ENCODE measurements at regions not wholly inside any gene's neighbourhood (a gene's known extent, or its start where the extent isn't known, plus 50 kb on each side); places are given as distances from the start of the nearest gene placed in this dataset.

DNA sequence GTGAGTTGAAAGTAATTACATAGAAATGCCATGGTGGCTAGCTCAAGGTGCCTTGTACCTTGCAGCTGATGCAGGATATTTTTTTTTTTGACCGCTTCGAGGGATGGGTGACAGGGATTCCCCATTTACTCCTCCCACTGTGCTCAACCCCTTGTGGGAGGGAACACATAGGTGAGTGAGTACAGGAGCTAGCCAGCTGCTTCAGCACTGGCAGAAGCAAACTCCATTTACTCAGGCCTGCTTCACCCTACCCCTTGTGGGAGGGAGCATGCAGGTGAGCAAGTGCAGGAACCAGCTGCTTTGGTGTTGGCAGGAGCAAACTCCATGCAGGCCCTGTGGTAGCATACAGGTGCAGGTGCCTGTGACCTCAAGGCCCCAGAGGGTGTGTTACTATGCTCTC, 330.1 kb downstream of the TDRD3 start:
- Histone ChIP-seq H2AFZ (ENCODE audit: control insufficient read depth, low read length) (no peak overlapping the region), H3K4me1 (ENCODE audit: control insufficient read depth, extremely low read depth, insufficient read depth, low read length) (no peaks in the 10 kb centered on the region), H3K79me2 (ENCODE audit: control insufficient read depth, insufficient read depth, low read length) (no peaks in the 10 kb centered on the region), H3K9me1 (ENCODE audit: control insufficient read depth, extremely low read depth, insufficient read depth, low read length) (no peaks in the 10 kb centered on the region), H3K4me3 (ENCODE audit: control insufficient read depth in 2 of 3, extremely low read depth in 1 of 3, insufficient read depth in 2 of 3, low read depth in 1 of 3, low read length in 3 of 3) (no peak overlapping the region), H3K4me2 (ENCODE audit: control insufficient read depth, extremely low read depth, insufficient read depth, low read depth, low read length) (no peak overlapping the region), H3K9me3 (ENCODE audit: control insufficient read depth, low read depth, low read length) (no peaks in the 10 kb centered on the region), H3K36me3 (ENCODE audit: control insufficient read depth in 2 of 2, extremely low read depth in 1 of 2, insufficient read depth in 2 of 2, low read length in 2 of 2) (no peaks in the 10 kb centered on the region), H4K20me1 (ENCODE audit: control insufficient read depth, extremely low read depth, insufficient read depth, low read length) (no peaks in the 10 kb centered on the region), H3K27me3 (ENCODE audit: control insufficient read depth, extremely low read depth, insufficient read depth, low read length) (no peaks in the 10 kb centered on the region), H3K27ac (ENCODE audit: control insufficient read depth, insufficient read depth, low read length) (no peak overlapping the region), H3K9ac (ENCODE audit: control insufficient read depth, extremely low read depth, insufficient read depth, low read length) (no peak overlapping the region)
- dilution Hi-C loops (cut with MboI; ENCODE audit: extremely low pct_ligation_motif_present, low sequenced_read_pairs) = no loop called here
- TF ChIP-seq, protein P1, sequence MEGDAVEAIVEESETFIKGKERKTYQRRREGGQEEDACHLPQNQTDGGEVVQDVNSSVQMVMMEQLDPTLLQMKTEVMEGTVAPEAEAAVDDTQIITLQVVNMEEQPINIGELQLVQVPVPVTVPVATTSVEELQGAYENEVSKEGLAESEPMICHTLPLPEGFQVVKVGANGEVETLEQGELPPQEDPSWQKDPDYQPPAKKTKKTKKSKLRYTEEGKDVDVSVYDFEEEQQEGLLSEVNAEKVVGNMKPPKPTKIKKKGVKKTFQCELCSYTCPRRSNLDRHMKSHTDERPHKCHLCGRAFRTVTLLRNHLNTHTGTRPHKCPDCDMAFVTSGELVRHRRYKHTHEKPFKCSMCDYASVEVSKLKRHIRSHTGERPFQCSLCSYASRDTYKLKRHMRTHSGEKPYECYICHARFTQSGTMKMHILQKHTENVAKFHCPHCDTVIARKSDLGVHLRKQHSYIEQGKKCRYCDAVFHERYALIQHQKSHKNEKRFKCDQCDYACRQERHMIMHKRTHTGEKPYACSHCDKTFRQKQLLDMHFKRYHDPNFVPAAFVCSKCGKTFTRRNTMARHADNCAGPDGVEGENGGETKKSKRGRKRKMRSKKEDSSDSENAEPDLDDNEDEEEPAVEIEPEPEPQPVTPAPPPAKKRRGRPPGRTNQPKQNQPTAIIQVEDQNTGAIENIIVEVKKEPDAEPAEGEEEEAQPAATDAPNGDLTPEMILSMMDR (optimal IDR thresholded peaks at IDR 0.05 in 1 of 3, IDR thresholded peaks at IDR 0.05 in 1 of 3, conservative IDR thresholded peaks at IDR 0.05 in 1 of 3; ENCODE audit: extremely low read depth in 1 of 3, insufficient read depth in 2 of 3, low read length in 3 of 3) = no peak
- no peak for TF ChIP-seq EZH2 (IDR thresholded peaks at IDR 0.05; ENCODE audit: low read length)
- DNase-seq (ENCODE audit: low read depth, low spot score) = no peak
- FAIRE-seq = no peak

DNA sequence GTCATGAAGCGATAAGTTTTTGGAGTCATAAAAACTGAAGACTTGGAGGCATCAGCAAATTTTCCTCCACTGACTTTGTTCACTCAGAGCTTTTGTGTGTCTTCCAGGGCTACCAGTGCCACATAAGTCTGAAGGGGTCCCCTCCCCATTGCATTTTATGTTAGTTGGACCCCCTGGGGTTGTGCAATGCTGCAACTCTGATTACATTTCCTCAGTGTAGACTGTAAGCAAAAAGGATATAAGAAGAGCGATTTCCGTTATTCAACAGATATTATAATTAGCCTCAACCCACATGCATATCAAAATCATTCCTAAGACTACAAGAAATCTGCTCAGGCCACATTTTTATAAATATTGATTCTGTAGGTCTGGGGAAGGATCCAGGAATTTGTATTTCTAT, 324.0 kb downstream of the TDRD3 start:
- Histone ChIP-seq H4K20me1 (ENCODE audit: control insufficient read depth, extremely low read depth, insufficient read depth, low read length) (no peaks in the 10 kb centered on the region), H3K27me3 (ENCODE audit: control insufficient read depth, extremely low read depth, insufficient read depth, low read length) (no peaks in the 10 kb centered on the region), H3K9me3 (ENCODE audit: control insufficient read depth, low read depth, low read length) (no peaks in the 10 kb centered on the region), H3K79me2 (ENCODE audit: control insufficient read depth, insufficient read depth, low read length) (no peaks in the 10 kb centered on the region), H2AFZ (ENCODE audit: control insufficient read depth, low read length) (no peak overlapping the region), H3K36me3 (ENCODE audit: control insufficient read depth in 2 of 2, extremely low read depth in 1 of 2, insufficient read depth in 2 of 2, low read length in 2 of 2) (no peaks in the 10 kb centered on the region), H3K9ac (ENCODE audit: control insufficient read depth, extremely low read depth, insufficient read depth, low read length) (no peak overlapping the region), H3K27ac (ENCODE audit: control insufficient read depth, insufficient read depth, low read length) (no peak overlapping the region), H3K4me2 (ENCODE audit: control insufficient read depth, extremely low read depth, insufficient read depth, low read depth, low read length) (no peak overlapping the region), H3K9me1 (ENCODE audit: control insufficient read depth, extremely low read depth, insufficient read depth, low read length) (no peaks in the 10 kb centered on the region), H3K4me3 (ENCODE audit: control insufficient read depth in 2 of 3, extremely low read depth in 1 of 3, insufficient read depth in 2 of 3, low read depth in 1 of 3, low read length in 3 of 3) (no peak overlapping the region), H3K4me1 (ENCODE audit: control insufficient read depth, extremely low read depth, insufficient read depth, low read length) (no peaks in the 10 kb centered on the region)
- no peak for FAIRE-seq
- dilution Hi-C loops (cut with MboI; ENCODE audit: extremely low pct_ligation_motif_present, low sequenced_read_pairs) = no loop called here
- no peak for TF ChIP-seq EZH2 (IDR thresholded peaks at IDR 0.05; ENCODE audit: low read length)
- TF ChIP-seq, protein P1 (optimal IDR thresholded peaks at IDR 0.05 in 1 of 3, IDR thresholded peaks at IDR 0.05 in 1 of 3, conservative IDR thresholded peaks at IDR 0.05 in 1 of 3; ENCODE audit: extremely low read depth in 1 of 3, insufficient read depth in 2 of 3, low read length in 3 of 3) = no peak
- no peak for DNase-seq (ENCODE audit: low read depth, low spot score)
